ENCODE measurements at regions not wholly inside any gene's neighbourhood (a gene's known extent, or its start where the extent isn't known, plus 50 kb on each side); places are given as distances from the start of the nearest gene placed in this dataset.
A peak's percentile ranks its signal among the peaks of the same experiment; 100 is the strongest.

- no peak for FAIRE-seq
- DNase-seq (ENCODE audit: low spot score): no peak
Observed at GRCh38 chr2:64313398-64313723, 140.6 kb upstream of the LGALSL start.

DNA sequence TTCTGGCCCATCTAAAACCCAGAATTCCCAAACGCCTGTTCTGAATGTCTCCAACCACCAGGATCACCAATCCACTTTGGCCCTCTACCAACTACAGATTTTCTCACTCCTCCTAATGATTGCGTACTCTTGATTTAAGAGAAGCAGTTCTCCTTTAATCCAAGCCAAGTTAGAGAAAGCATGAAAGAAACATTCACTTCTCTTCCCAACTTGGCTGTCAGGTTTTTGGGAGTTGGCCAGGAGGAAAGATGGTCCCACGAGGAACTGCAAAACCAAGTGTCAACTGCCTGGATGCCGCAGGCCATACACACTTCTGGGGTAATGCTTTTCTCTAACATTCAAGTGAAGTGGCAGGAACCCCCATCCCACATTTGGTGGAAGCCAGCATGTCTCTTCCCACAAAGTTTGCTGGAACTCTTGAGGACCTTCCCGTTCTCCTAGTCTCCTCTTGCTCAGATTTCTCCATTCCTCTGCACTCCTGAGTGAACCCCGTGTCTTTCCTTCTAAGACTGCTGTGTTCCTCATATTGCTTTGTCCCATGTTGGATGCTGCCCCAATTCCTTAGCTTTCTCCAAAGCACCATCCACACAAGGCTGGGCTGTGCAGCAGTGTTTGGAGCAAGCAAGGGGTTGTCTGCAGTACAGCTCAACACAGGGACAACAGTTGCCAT is 138.5 kb upstream of the LGALSL start:
- FAIRE-seq: no peak
- no peak for DNase-seq (ENCODE audit: low spot score)

DNA sequence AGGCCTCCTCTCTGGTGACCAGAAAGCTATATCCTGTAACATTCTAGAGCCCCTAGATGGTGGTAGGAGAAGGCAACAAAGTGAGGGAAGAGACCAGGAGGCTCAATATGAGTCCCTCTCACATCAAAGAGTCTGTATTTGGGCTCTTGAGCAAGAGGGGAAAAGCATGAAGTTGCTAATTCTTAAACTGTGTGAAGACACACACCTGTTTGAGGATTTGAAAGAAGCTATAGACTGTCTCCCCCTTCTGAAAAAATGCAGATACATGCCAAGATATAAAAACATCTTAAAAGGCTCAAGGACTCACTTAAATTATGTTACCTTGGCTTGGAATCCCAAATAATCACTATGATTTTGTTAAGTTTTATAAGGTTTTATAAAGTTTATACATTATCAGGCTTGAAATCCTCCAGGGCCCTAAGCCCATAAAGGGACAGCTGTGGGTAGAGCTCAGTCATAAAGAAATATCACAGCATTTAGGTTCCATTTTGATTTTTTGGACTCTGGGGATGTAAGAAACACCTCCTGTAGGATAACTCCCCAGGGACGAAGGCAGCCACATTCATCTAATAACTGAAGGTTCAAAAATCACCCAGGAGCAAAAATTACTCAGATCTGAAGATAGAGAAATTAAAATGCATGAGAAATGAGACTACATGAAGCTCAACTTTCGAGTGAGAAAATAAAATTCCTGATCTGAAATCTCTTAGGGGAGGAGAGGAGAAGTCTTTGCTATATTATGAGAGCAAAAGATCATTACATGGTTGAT is 136.1 kb upstream of the LGALSL start:
- DNase-seq (ENCODE audit: low spot score) (no peak), FAIRE-seq (no peak)

- FAIRE-seq: no peak
- no peak for DNase-seq (ENCODE audit: low spot score)
Observed at GRCh38 chr2:64318476-64318748, 135.6 kb upstream of the LGALSL start.

DNA sequence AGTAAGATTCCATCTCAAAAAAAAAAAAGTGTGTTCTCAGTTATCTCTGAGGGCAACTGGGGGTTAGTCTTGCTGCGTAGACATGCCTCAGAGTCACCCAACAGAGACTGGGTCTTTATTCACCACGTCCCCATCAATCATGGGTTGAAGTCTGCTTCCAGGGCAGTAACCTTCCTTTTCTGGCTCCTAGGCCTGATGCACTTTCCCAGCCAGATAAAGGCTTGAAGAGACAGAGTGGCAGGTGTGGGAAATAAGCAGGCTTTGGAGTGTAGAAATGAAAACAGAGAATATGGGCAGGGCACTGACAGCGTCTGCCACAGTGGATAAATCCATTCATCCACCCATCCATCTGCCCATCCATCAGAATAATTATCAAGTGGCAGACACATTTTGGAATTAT is 134.1 kb upstream of the LGALSL start:
- FAIRE-seq (no peak), DNase-seq (ENCODE audit: low spot score) (no peak)

- no peak for DNase-seq (ENCODE audit: low spot score)
- FAIRE-seq: no peak
Observed at GRCh38 chr2:64322433-64322832, 131.5 kb upstream of the LGALSL start.

GRCh38 chr2:64323197-64323596 is 130.8 kb upstream of the LGALSL start:
- FAIRE-seq: no peak

GRCh38 chr2:64324746-64325410 is 129.1 kb upstream of the LGALSL start:
- FAIRE-seq: no peak
- no peak for DNase-seq (ENCODE audit: low spot score)

More at GRCh38 chr2:64323197-64323596, 130.8 kb upstream of the LGALSL start:
- no peak for DNase-seq (ENCODE audit: low spot score)

DNA sequence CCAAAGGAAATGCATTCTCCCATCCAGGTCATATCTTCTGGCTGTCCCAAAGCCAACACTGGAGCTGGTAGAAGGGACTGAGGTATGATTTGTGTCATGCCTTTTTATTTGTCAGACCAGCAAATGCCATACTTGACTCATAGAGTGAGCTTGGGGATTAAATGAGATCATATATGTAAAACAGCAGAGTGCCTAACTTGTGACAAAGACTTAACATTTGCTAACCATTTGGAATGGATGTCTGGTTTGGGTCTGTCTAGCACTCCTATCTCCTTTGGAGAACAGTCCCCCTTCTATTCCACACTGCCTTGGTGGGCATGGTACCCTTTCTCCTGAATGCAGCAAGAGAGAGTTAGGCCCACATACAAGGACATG is 128.5 kb upstream of the LGALSL start:
- DNase-seq (ENCODE audit: low spot score) (no peak), FAIRE-seq (no peak)

- FAIRE-seq: no peak
- DNase-seq (ENCODE audit: low spot score): no peak
Observed at GRCh38 chr2:64325852-64326577, 127.9 kb upstream of the LGALSL start.

GRCh38 chr2:64326578-64327050 is 127.3 kb upstream of the LGALSL start:
- no peak for FAIRE-seq
- DNase-seq (ENCODE audit: low spot score): no peak

DNA sequence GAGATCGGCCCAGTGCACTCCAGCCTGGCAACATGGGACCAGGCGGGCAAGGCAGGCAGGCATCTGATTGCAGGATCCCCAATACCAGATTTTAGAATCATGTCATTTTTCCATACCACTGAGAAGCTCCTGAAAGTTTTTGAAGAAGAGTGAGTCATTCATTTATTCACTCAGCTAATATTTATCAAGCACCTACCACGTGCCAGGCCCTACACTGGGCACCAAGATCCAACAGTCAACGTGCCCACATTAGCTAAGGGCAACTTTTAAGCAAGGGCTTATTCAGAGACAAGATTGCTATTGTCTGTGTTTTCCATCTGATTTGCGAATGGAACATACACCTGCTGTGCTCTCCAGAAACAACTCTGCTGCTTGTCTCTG is 126.8 kb upstream of the LGALSL start:
- FAIRE-seq (no peak), DNase-seq (ENCODE audit: low spot score) (no peak)

GRCh38 chr2:64327510-64328414 is 126.2 kb upstream of the LGALSL start:
- DNase-seq (ENCODE audit: low spot score) (peak; percentile 52), FAIRE-seq (no peak)

GRCh38 chr2:64328415-64328722 is 125.6 kb upstream of the LGALSL start:
- no peak for DNase-seq (ENCODE audit: low spot score)
- no peak for FAIRE-seq

DNA sequence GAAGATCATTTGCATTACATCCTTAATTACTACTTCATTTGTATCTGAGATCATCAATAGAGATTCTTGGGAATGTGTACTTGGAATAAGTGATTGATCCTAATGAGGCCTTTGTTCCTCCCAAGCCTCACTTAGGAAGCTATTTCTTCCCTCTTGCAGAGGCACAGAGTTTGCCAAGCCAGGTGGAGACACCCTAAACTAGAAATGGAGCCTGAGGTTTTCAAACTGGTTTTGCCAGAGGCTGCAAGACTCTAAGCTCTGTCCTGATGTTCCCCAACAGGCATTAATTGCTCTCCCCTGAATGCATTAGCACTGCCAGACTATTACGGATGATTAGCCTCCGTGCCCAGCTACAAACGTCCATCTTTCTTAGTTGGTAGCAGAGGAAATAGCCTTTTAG is 125.2 kb upstream of the LGALSL start:
- no peak for DNase-seq (ENCODE audit: low spot score)
- no peak for FAIRE-seq

DNA sequence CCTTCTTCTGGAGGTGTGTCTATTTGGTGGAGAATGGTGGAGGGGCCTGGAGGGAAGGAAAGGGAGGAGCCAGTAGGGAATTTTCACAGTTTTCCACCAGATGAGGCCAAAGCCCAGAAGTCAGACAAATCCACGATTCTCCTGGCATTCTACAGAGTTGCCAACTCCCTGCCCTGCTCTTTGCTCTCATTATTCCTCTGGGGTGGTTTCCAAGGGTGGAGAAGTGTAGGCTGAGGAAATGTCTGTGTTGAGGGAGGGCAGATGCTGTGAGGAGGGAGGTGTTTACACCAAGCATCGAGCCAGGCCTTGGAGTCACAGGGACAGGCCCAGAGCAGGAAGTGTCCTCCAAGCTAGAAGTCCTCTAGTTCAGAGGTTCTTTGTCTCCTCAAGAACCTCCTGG is 124.1 kb upstream of the LGALSL start:
- FAIRE-seq: no peak

GRCh38 chr2:64330281-64331113 is 123.5 kb upstream of the LGALSL start:
- DNase-seq (ENCODE audit: low spot score) (peak; percentile 73), FAIRE-seq (no peak)

More for the DNA sequence above, 124.1 kb upstream of the LGALSL start:
- no peak for DNase-seq (ENCODE audit: low spot score)

DNA sequence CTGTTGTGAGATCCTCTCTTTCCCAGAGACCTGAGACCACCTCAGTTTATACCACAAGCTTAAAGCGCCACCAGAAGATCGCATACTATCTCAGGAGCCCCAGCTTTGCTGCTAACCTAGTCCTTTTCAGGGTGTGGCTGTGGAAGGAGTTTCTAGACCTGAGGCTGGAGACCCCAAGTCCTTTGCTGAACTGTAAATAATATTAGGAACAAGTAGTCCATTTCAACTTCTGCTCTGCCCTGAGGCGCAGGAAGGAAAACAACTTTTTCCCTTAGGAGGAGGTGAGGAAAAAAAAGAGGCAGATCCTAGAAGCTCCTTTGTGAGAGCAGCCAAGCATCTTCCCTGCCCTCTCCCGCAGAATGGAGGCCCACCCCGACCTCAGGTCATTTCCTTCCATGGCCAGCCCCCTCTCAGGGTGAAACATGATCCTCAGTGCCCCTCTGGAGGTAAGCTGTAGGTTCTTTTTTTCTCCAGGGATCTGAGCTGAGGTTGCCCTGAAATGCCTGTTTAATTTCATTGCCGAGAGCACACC is 122.8 kb upstream of the LGALSL start:
- no peak for DNase-seq (ENCODE audit: low spot score)
- FAIRE-seq: no peak

DNA sequence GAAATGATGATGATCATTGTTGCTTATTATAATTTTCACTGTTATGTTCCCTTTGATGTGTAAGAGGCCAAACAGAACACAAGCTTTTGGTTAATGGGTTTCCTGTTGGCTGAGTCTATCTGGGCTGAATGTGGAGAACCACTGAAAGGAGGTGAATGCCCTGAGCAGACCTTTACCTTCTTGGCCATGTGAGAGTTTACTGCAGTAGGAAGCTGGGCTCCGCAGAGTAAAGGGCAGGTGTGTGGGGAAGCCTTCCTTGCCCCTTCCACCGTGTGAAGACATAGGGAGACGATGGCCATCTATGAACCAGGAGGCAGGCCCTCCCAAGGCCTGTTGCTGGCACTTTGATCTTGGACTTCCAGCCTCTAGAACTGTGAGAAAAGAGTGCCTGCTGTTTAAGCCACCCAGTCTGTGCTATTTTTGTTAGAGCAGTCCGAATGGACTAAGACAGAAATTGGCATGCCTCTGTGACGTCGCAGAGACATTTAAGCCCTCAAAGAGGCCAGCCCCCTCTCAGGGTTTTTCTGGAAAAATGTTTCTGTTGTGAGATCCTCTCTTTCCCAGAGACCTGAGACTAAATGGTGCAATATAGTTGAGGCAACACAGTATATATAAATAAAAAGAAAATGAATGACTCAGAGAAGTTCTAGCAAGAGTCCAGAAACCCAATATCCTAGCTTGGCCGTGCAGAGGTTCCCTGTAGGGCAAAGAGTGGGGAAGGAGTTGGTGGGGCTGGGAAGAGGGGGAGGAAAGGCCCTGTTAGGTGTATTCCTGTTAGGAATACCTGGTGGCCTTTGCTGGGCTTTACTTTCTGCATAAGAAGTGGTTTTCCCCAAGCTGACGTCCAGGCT is 121.9 kb upstream of the LGALSL start:
- DNase-seq (ENCODE audit: low spot score) (no peak), FAIRE-seq (no peak)

Measured in urothelium cell line (cell line).